ENCODE measurements at regions not wholly inside any gene's neighbourhood (a gene's known extent, or its start where the extent isn't known, plus 50 kb on each side); places are given as distances from the start of the nearest gene placed in this dataset.

- H3K4me3 ChIP-seq (ENCODE audit: low read depth, low read length) = no peak overlapping the region
- in situ Hi-C loops (cut with HindIII; ENCODE audit: low pct_ligation_motif_present, low sequenced_read_pairs) = no loop called here
Observed at GRCh38 chr12:81949416-81949815, 190.3 kb upstream of the PPFIA2 start.

GRCh38 chr12:81944886-81945285 is 185.7 kb upstream of the PPFIA2 start:
- in situ Hi-C loops (cut with HindIII; ENCODE audit: low pct_ligation_motif_present, low sequenced_read_pairs) = no loop called here

More at GRCh38 chr12:81949416-81949815, 190.3 kb upstream of the PPFIA2 start:
- Histone ChIP-seq H3K27me3 (replicated peaks) (no peaks in the 10 kb centered on the region), H3K36me3 (replicated peaks) (no peaks in the 10 kb centered on the region), H3K27ac (no peak overlapping the region)
- TF ChIP-seq, protein P1, sequence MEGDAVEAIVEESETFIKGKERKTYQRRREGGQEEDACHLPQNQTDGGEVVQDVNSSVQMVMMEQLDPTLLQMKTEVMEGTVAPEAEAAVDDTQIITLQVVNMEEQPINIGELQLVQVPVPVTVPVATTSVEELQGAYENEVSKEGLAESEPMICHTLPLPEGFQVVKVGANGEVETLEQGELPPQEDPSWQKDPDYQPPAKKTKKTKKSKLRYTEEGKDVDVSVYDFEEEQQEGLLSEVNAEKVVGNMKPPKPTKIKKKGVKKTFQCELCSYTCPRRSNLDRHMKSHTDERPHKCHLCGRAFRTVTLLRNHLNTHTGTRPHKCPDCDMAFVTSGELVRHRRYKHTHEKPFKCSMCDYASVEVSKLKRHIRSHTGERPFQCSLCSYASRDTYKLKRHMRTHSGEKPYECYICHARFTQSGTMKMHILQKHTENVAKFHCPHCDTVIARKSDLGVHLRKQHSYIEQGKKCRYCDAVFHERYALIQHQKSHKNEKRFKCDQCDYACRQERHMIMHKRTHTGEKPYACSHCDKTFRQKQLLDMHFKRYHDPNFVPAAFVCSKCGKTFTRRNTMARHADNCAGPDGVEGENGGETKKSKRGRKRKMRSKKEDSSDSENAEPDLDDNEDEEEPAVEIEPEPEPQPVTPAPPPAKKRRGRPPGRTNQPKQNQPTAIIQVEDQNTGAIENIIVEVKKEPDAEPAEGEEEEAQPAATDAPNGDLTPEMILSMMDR (IDR thresholded peaks at IDR 0.05; ENCODE audit: low read depth, low read length, missing control alignments) = no peak
- no peak for DNase-seq

GRCh38 chr12:81942594-81942993 is 183.4 kb upstream of the PPFIA2 start:
- no peak for DNase-seq

More at GRCh38 chr12:81944886-81945285, 185.7 kb upstream of the PPFIA2 start:
- no peak overlapping the region for H3K27ac ChIP-seq
- TF ChIP-seq, protein P1 (IDR thresholded peaks at IDR 0.05; ENCODE audit: low read depth, low read length, missing control alignments) = no peak
- H3K36me3 ChIP-seq (replicated peaks) = no peaks in the 10 kb centered on the region
- H3K4me3 ChIP-seq (ENCODE audit: low read depth, low read length) = no peak overlapping the region
- H3K27me3 ChIP-seq (replicated peaks) = no peaks in the 10 kb centered on the region
- no peak for DNase-seq

GRCh38 chr12:81930037-81930436 is 170.9 kb upstream of the PPFIA2 start:
- TF ChIP-seq, protein P1 (IDR thresholded peaks at IDR 0.05; ENCODE audit: low read depth, low read length, missing control alignments) = no peak
- H3K36me3 ChIP-seq (replicated peaks) = no peaks in the 10 kb centered on the region
- DNase-seq = no peak
- no peak overlapping the region for H3K4me3 ChIP-seq (ENCODE audit: low read depth, low read length)
- H3K27me3 ChIP-seq (replicated peaks) = no peaks in the 10 kb centered on the region
- in situ Hi-C loops (cut with HindIII; ENCODE audit: low pct_ligation_motif_present, low sequenced_read_pairs) = no loop called here
- no peak overlapping the region for H3K27ac ChIP-seq

More at GRCh38 chr12:81942594-81942993, 183.4 kb upstream of the PPFIA2 start:
- H3K36me3 ChIP-seq (replicated peaks) = no peaks in the 10 kb centered on the region
- H3K27ac ChIP-seq = no peak overlapping the region
- TF ChIP-seq, protein P1 (IDR thresholded peaks at IDR 0.05; ENCODE audit: low read depth, low read length, missing control alignments) = no peak
- H3K4me3 ChIP-seq (ENCODE audit: low read depth, low read length) = no peak overlapping the region
- in situ Hi-C loops (cut with HindIII; ENCODE audit: low pct_ligation_motif_present, low sequenced_read_pairs) = no loop called here
- H3K27me3 ChIP-seq (replicated peaks) = no peaks in the 10 kb centered on the region

DNA sequence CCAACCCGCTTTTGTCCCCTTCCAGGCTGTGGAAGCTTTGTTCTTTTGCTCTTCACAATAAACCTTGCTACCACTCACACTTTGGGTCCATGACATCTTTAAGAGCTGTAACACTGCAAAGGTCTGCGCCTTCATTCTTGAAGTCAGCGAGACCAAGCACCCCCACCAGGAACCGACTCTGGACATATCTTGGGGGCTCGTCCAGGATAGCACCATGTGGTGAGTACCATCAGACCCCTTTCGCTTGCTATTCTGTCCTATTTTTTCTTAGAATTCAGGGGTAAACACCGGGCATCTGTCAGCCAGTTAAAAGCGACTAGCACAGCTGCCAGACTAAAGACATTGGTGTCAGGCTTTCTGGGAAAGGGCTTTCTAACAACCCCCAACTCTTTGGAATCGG is 137.6 kb upstream of the PPFIA2 start:
- Histone ChIP-seq H3K4me3 (ENCODE audit: low read depth, low read length) (no peak overlapping the region), H3K36me3 (replicated peaks) (no peaks in the 10 kb centered on the region), H3K27me3 (replicated peaks) (no peaks in the 10 kb centered on the region), H3K27ac (no peak overlapping the region)
- TF ChIP-seq, protein P1 (IDR thresholded peaks at IDR 0.05; ENCODE audit: low read depth, low read length, missing control alignments) = no peak
- peak; percentile 0 for DNase-seq
- in situ Hi-C loops (cut with HindIII; ENCODE audit: low pct_ligation_motif_present, low sequenced_read_pairs) = no loop called here

GRCh38 chr12:81888961-81889360 is 129.8 kb upstream of the PPFIA2 start:
- Histone ChIP-seq H3K4me3 (ENCODE audit: low read depth, low read length) (no peak overlapping the region), H3K36me3 (replicated peaks) (no peaks in the 10 kb centered on the region), H3K27me3 (replicated peaks) (no peaks in the 10 kb centered on the region), H3K27ac (no peak overlapping the region)
- TF ChIP-seq, protein P1 (IDR thresholded peaks at IDR 0.05; ENCODE audit: low read depth, low read length, missing control alignments) = no peak
- in situ Hi-C loops (cut with HindIII; ENCODE audit: low pct_ligation_motif_present, low sequenced_read_pairs) = no loop called here
- DNase-seq = no peak
